IMR-90 (cell line): ENCODE measurements at regions not wholly inside any gene's neighbourhood (a gene's known extent, or its start where the extent isn't known, plus 50 kb on each side); places are given as distances from the start of the nearest gene placed in this dataset.
A peak's percentile ranks its signal among the peaks of the same experiment; 100 is the strongest.

Experiments
- ATAC-seq: fragments of 200-7000 bp; cut with Tn5 transposase; 2 replicates; pipeline ENCODE4 v1.9.1; 2020; ENCODE audit warnings: low read depth, mild to moderate bottlenecking, moderate library complexity
- BruUV-seq: library from RNA; stranded (reverse); fragments of 400-500 nt; replicated peaks from 2 replicates; lab custom pipeline; 2021; lab: Mats Ljungman, UMichigan
- CTCF ChIA-PET: fragments of 300-600 bp; formaldehyde crosslinking; extraction: SDS; loops from one replicate; lab custom pipeline; 2021; ENCODE audit warnings: antibody characterized with exemption; lab: Yijun Ruan, JAX
- POLR2A ChIA-PET: fragments of 300-600 bp; sonication (Branson Sonifier 250); formaldehyde crosslinking; loops from one replicate; lab custom pipeline; 2022; ENCODE audit warnings: antibody characterized with exemption; ENCODE audit not compliant: unreplicated experiment; lab: Charles Lee
- DNase-seq: peaks from one replicate; pipeline ENCODE4 v3.0.0; 2013
- H2AFZ ChIP-seq: replicated peaks from 2 replicates; pipeline ENCODE3; 2013; ENCODE audit warnings: low read length, mild to moderate bottlenecking; ENCODE audit not compliant: poor library complexity
- H2AK5ac ChIP-seq: 2 replicates; pipeline ENCODE4 v1.6.1; 2013; ENCODE audit warnings: low read depth, low read length, inconsistent platforms
- H2AK9ac ChIP-seq: replicated peaks from 2 replicates; pipeline ENCODE3; 2013; ENCODE audit warnings: mild to moderate bottlenecking, low read depth, low read length, moderate library complexity; ENCODE audit not compliant: poor library complexity
- H2BK120ac ChIP-seq: 2 replicates; pipeline ENCODE4 v1.6.1; 2013; ENCODE audit warnings: low read depth, low read length, inconsistent platforms
- H2BK15ac ChIP-seq: 3 replicates; pipeline ENCODE4 v1.6.1; 2013; ENCODE audit warnings: low read depth, low read length, inconsistent platforms
- H2BK20ac ChIP-seq: 2 replicates; pipeline ENCODE4 v1.6.1; 2013; ENCODE audit warnings: low read depth, mild to moderate bottlenecking, inconsistent platforms, low read length, moderate library complexity
- H2BK5ac ChIP-seq: 2 replicates; pipeline ENCODE4 v1.6.1; 2013; ENCODE audit warnings: mild to moderate bottlenecking, low read depth, low read length, inconsistent platforms; ENCODE audit not compliant: poor library complexity, severe bottlenecking
- H3K14ac ChIP-seq: replicated peaks from 2 replicates; pipeline ENCODE4 v1.6.1; 2013; ENCODE audit warnings: low read depth, low read length, inconsistent platforms
- H3K18ac ChIP-seq: 2 replicates; pipeline ENCODE4 v1.6.1; 2013; ENCODE audit warnings: low read depth, low read length, control low read depth
- H3K23ac ChIP-seq: 2 replicates; pipeline ENCODE4 v1.6.1; 2013; ENCODE audit warnings: low read depth, low read length, inconsistent platforms
- H3K27ac ChIP-seq: 2 replicates; pipeline ENCODE4 v1.5.1; 2013; ENCODE audit warnings: mild to moderate bottlenecking, control low read depth, low read length; ENCODE audit not compliant: insufficient read depth
- H3K27me3 ChIP-seq: 2 replicates; pipeline ENCODE4 v1.6.1; 2013; ENCODE audit warnings: low read length; ENCODE audit not compliant: control insufficient read depth, insufficient read depth
- H3K36me3 ChIP-seq: 2 replicates; pipeline ENCODE4 v1.6.1; 2013; ENCODE audit warnings: low read length, mixed read lengths; ENCODE audit not compliant: control insufficient read depth, insufficient read depth
- H3K4ac ChIP-seq: 2 replicates; pipeline ENCODE4 v1.6.1; 2013; ENCODE audit warnings: low read depth, low read length, inconsistent platforms
- H3K4me1 ChIP-seq: 2 replicates; pipeline ENCODE4 v1.6.1; 2013; ENCODE audit warnings: low read length, mixed read lengths; ENCODE audit not compliant: control insufficient read depth, insufficient read depth
- H3K4me2 ChIP-seq: 2 replicates; pipeline ENCODE4 v1.6.1; 2013; ENCODE audit warnings: low read depth, mild to moderate bottlenecking, control low read depth, low read length, moderate library complexity
- H3K4me3 ChIP-seq: 2 replicates; pipeline ENCODE4 v1.5.1; 2013; ENCODE audit warnings: low read depth, mild to moderate bottlenecking, control low read depth, low read length, moderate library complexity; ENCODE audit not compliant: insufficient read depth
- H3K56ac ChIP-seq: 2 replicates; pipeline ENCODE4 v1.6.1; 2013; ENCODE audit warnings: low read length, inconsistent platforms; ENCODE audit not compliant: insufficient read depth; ENCODE audit errors: extremely low read depth
- H3K79me1 ChIP-seq, 2 experiments: 2 replicates each; pipeline ENCODE4 v1.6.1; 2013; ENCODE audit warnings: low read length in 2 of 2, inconsistent platforms in 1 of 2, low read depth in 1 of 2
- H3K9ac ChIP-seq: 2 replicates; pipeline ENCODE4 v1.6.1; 2013; ENCODE audit warnings: low read depth, low read length, control low read depth
- H3K9me1 ChIP-seq: 2 replicates; pipeline ENCODE4 v1.6.1; 2013; ENCODE audit warnings: low read length, inconsistent platforms; ENCODE audit not compliant: insufficient read depth
- H3K9me3 ChIP-seq: 2 replicates; pipeline ENCODE4 v1.6.1; 2013; ENCODE audit warnings: low read length; ENCODE audit not compliant: control insufficient read depth, insufficient read depth
- H4K20me1 ChIP-seq: 2 replicates; pipeline ENCODE4 v1.6.1; 2013; ENCODE audit warnings: low read length, inconsistent platforms; ENCODE audit not compliant: insufficient read depth
- H4K5ac ChIP-seq: 2 replicates; pipeline ENCODE4 v1.6.1; 2013; ENCODE audit warnings: mild to moderate bottlenecking, low read depth, low read length, control low read depth
- H4K8ac ChIP-seq, 2 experiments: 2 replicates each; pipeline ENCODE4 v1.6.1; 2013; ENCODE audit warnings: low read depth in 2 of 2, low read length in 2 of 2, control low read depth in 1 of 2, inconsistent platforms in 1 of 2
- H4K91ac ChIP-seq: 2 replicates; pipeline ENCODE4 v1.6.1; 2013; ENCODE audit warnings: low read depth, low read length, inconsistent platforms; ENCODE audit not compliant: insufficient read depth
- BHLHE40 ChIP-seq: fragments of 150-350 bp; IDR thresholded peaks from 2 replicates; pipeline ENCODE4 v1.6.1; 2016; ENCODE audit warnings: mild to moderate bottlenecking, low read depth, low read length
- CEBPB ChIP-seq: IDR thresholded peaks from 2 replicates; pipeline ENCODE4 v1.6.1; 2012; ENCODE audit warnings: low read depth, low read length, improper control_type of control experiment
- CHD1 ChIP-seq: IDR thresholded peaks from 2 replicates; pipeline ENCODE4 v1.6.1; 2012; ENCODE audit warnings: low read depth, low read length, improper control_type of control experiment
- ELK1 ChIP-seq: fragments of 150-350 bp; IDR thresholded peaks from 2 replicates; pipeline ENCODE4 v1.6.1; 2016; ENCODE audit warnings: low read depth, mild to moderate bottlenecking, low read length, moderate library complexity, borderline replicate concordance
- FOS ChIP-seq: fragments of 150-350 bp; IDR thresholded peaks from 2 replicates; pipeline ENCODE4 v1.6.1; 2016; ENCODE audit warnings: low read depth, low read length
- MAFK ChIP-seq: IDR thresholded peaks from 2 replicates; pipeline ENCODE4 v1.6.1; 2012; ENCODE audit warnings: low read depth, low read length, improper control_type of control experiment
- MAZ ChIP-seq: IDR thresholded peaks from 2 replicates; pipeline ENCODE4 v1.6.1; 2012; ENCODE audit warnings: low read depth, mild to moderate bottlenecking, low read length, improper control_type of control experiment, moderate library complexity, borderline replicate concordance
- MXI1 ChIP-seq: IDR thresholded peaks from 2 replicates; pipeline ENCODE4 v1.6.1; 2012; ENCODE audit warnings: low read depth, mild to moderate bottlenecking, low read length, moderate library complexity, borderline replicate concordance
- NFE2L2 ChIP-seq: fragments of 150-350 bp; IDR thresholded peaks from 2 replicates; pipeline ENCODE4 v1.6.1; 2016; ENCODE audit warnings: low read depth, mild to moderate bottlenecking, low read length
- RAD21 ChIP-seq: IDR thresholded peaks from 2 replicates; pipeline ENCODE4 v1.6.1; 2012; ENCODE audit warnings: low read length, improper control_type of control experiment
- RCOR1 ChIP-seq: IDR thresholded peaks from 2 replicates; pipeline ENCODE4 v1.6.1; 2012; ENCODE audit warnings: mild to moderate bottlenecking, low read length, improper control_type of control experiment; ENCODE audit not compliant: insufficient replicate concordance
- RFX5 ChIP-seq: IDR thresholded peaks from 2 replicates; pipeline ENCODE4 v1.8.0; 2012; ENCODE audit warnings: low read depth, mild to moderate bottlenecking, low read length, moderate library complexity
- SMC3 ChIP-seq: fragments of 150-350 bp; IDR thresholded peaks from 2 replicates; pipeline ENCODE4 v1.6.1; 2016; ENCODE audit warnings: low read depth, mild to moderate bottlenecking, antibody characterized with exemption, low read length, moderate library complexity
- USF2 ChIP-seq: fragments of 150-350 bp; IDR thresholded peaks from 2 replicates; pipeline ENCODE4 v1.6.1; 2017; ENCODE audit warnings: mild to moderate bottlenecking, antibody characterized with exemption, low read length, low read depth
- WGBS, 2 experiments: methylation state at CpG; one replicate each; pipeline versions ENCODE4 v1.1.5 to v1.1.7; 2013; ENCODE audit warnings: missing lambda C conversion rate in 2 of 2; ENCODE audit not compliant: insufficient read length in 1 of 2; ENCODE audit errors: extremely low coverage in 2 of 2; 5-methylcytosine and 5-hydroxymethylcytosine counted together
- dilution Hi-C: fragments of 300-500 bp; cut with HindIII; formaldehyde crosslinking; loops from one replicate; pipeline ENCODE4 v1.14.3; 2018; ENCODE audit warnings: low sequenced_read_pairs; ENCODE audit not compliant: unreplicated experiment
- in situ Hi-C: fragments of 300-500 bp; cut with MboI; formaldehyde crosslinking; loops from 3 replicates; pipeline ENCODE4 v1.14.3; 2019; ENCODE audit warnings: low sequenced_read_pairs, inconsistent platforms, mixed read lengths
- intact Hi-C: fragments of 100-400 bp; cut with micrococcal nuclease; formaldehyde crosslinking; loops from 2 replicates; pipeline ENCODE4 v1.10.0; 2022

GRCh38 chr7:41118486-41118885, 584.4 kb downstream of the INHBA start:
- ChIA-PET POLR2A (no interaction called here), CTCF (no interaction called here)
- Histone ChIP-seq H4K8ac (no peak overlapping the region; a peak in 1 of 4 replicates), H3K4me1 (0 out of 2 replicates have a peak, but pooled peaks cover 2% of the 10 kb centered on the region), H3K4ac (0 out of 2 replicates have a peak overlapping the region, but pooled peaks have one; percentile 18), H3K4me3 (no peak overlapping the region), H2BK5ac (no peak overlapping the region), H3K27ac (no peak overlapping the region), H3K36me3 (no peaks in the 10 kb centered on the region), H3K9ac (no peak overlapping the region), H2AK9ac (no peak overlapping the region), H4K91ac (no peak overlapping the region), H3K18ac (peak overlapping the region; percentile 14), H4K20me1 (no peaks in the 10 kb centered on the region), H3K23ac (no peak overlapping the region), H2BK120ac (peak overlapping the region; percentile 30; the same call in 1 of the 2 replicates), H3K27me3 (no peaks in the 10 kb centered on the region), H3K79me1 (no peaks in the 10 kb centered on the region), H2AK5ac (peak overlapping the region; percentile 11; the same call in 1 of the 2 replicates), H3K9me3 (no peaks in the 10 kb centered on the region), H2AFZ (no peak overlapping the region), H2BK20ac (no peak overlapping the region), H3K4me2 (no peak overlapping the region), H3K9me1 (peaks cover 3% of the 10 kb centered on the region; the same call in 1 of the 2 replicates), H3K56ac (no peak overlapping the region), H2BK15ac (no peak overlapping the region), H3K14ac (no peak overlapping the region), H4K5ac (no peak overlapping the region)
- no CpG with 5 or more reads among the region's 4 CpGs for WGBS, 2 experiments
- in situ Hi-C loops (no loop called here), dilution Hi-C loops (no loop called here), intact Hi-C loops (no loop called here)
- TF ChIP-seq USF2 (no peak), NFE2L2 (no peak), CEBPB (no peak), RCOR1 (no peak), MAFK (no peak), RFX5 (no peak), FOS (no peak), RAD21 (no peak), MXI1 (no peak), BHLHE40 (no peak), SMC3 (no peak), CHD1 (no peak), MAZ (no peak), ELK1 (no peak)
- ATAC-seq (no peak), DNase-seq (no peak)
- no TSS peak for BruUV-seq
